Right cardiac atrium (tissue), 5 donors: ENCODE measurements at regions not wholly inside any gene's neighbourhood (a gene's known extent, or its start where the extent isn't known, plus 50 kb on each side); places are given as distances from the start of the nearest gene placed in this dataset.
"Not testable (repeated sequence)": the region's sequence is repeated elsewhere in the genome, so short reads cannot be mapped to it uniquely, and the experiment has no call there.

ENCODE experiments used
- ATAC-seq, 2 donors: fragments of 200-7000 bp; cut with Tn5 transposase; one replicate each; pipeline versions ENCODE4 v1.8.0 to v1.9.1; 2020; ENCODE audit warnings: moderate library complexity in 2 of 2, mild to moderate bottlenecking in 1 of 2
- DNase-seq, 3 donors: peaks; one replicate each; pipeline ENCODE4 v3.0.0-alpha.2; 2020
- H3K27ac ChIP-seq: one replicate; pipeline ENCODE4 v1.5.1; 2013; ENCODE audit warnings: mild to moderate bottlenecking, low read length, control low read depth, moderate library complexity
- H3K27me3 ChIP-seq: one replicate; pipeline ENCODE4 v1.6.1; 2013; ENCODE audit not compliant: control insufficient read depth, insufficient read depth
- H3K4me1 ChIP-seq: one replicate; pipeline ENCODE4 v1.6.1; 2013; ENCODE audit warnings: low read length; ENCODE audit not compliant: control insufficient read depth, insufficient read depth
- H3K4me3 ChIP-seq: one replicate; pipeline ENCODE4 v1.5.1; 2013; ENCODE audit warnings: low read length, control low read depth
- H3K9me3 ChIP-seq: one replicate; pipeline ENCODE4 v1.6.1; 2013; ENCODE audit warnings: low read length; ENCODE audit not compliant: control insufficient read depth
- WGBS: extraction: QIAGEN DNeasy Blood & Tissue Kit; methylation state at CpG from one replicate; pipeline ENCODE4 v1.1.7; 2013; 5-methylcytosine and 5-hydroxymethylcytosine counted together
- intact Hi-C, 4 donors: fragments of 100-400 bp; cut with DNase I; formaldehyde crosslinking; loops; one replicate each; pipeline versions ENCODE4 v1.11.0 to v1.14.0; 2022 to 2023
- donor health status: healthy with polysubstance abuse.
- donor health status: DM: no; HTN: yes; CAD: no.
- donor health status: DM: no; HTN: no; CAD: no.
- donor health status: DM: no; HTN: yes; CAD: no; lungs with severe emphysema.
- donor health status: DM: yes; HTN: yes; CAD: no.

- H3K27ac ChIP-seq, result no peak overlapping the region
- intact Hi-C loops, result no loop called here
- H3K4me3 ChIP-seq, result no peak overlapping the region
- no peaks in the 10 kb centered on the region for H3K4me1 ChIP-seq
- no peaks in the 10 kb centered on the region for H3K27me3 ChIP-seq
- no peaks in the 10 kb centered on the region for H3K9me3 ChIP-seq
- no peak for ATAC-seq
- DNase-seq, result no peak
- 77% methylated on average over 2 of the region's 2 CpGs for WGBS
Measured at GRCh38 chr1:233496993-233497392, 116.9 kb upstream of the KCNK1 start.

DNA sequence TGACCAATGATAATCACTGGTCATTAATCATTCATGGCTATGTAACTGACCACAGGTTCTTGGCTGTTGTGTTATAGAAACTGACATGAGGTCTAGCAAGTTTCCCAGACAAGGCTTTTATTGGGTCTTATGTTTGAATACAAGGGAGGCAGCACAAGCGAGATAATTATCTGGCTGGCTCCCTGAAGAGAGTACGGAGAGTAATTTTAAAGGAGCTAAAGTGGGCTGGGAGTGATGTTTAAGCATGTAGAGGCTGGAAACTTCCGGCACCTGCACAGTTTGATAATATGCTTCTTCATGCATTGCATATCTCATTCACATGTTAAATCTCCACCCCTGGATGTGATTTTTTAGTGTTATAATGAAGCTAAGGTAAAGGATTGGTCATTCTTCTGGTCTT, 116.2 kb upstream of the KCNK1 start:
- H3K4me3 ChIP-seq, result no peak overlapping the region
- H3K27ac ChIP-seq, result no peak overlapping the region
- DNase-seq, result no peak
- no peaks in the 10 kb centered on the region for H3K9me3 ChIP-seq
- H3K4me1 ChIP-seq, result no peaks in the 10 kb centered on the region
- ATAC-seq, result no peak
- no peaks in the 10 kb centered on the region for H3K27me3 ChIP-seq
- 75% methylated on average over 3 of the region's 3 CpGs for WGBS
- intact Hi-C loops, result no loop called here

GRCh38 chr1:233500106-233500505, 113.8 kb upstream of the KCNK1 start:
- Histone ChIP-seq H3K27me3 (no peaks in the 10 kb centered on the region), H3K9me3 (no peaks in the 10 kb centered on the region), H3K27ac (no peak overlapping the region), H3K4me3 (no peak overlapping the region), H3K4me1 (no peaks in the 10 kb centered on the region)
- intact Hi-C loops, result no loop called here
- DNase-seq (no peak), ATAC-seq (no peak)
- 61% methylated on average over 3 of the region's 3 CpGs for WGBS

DNA sequence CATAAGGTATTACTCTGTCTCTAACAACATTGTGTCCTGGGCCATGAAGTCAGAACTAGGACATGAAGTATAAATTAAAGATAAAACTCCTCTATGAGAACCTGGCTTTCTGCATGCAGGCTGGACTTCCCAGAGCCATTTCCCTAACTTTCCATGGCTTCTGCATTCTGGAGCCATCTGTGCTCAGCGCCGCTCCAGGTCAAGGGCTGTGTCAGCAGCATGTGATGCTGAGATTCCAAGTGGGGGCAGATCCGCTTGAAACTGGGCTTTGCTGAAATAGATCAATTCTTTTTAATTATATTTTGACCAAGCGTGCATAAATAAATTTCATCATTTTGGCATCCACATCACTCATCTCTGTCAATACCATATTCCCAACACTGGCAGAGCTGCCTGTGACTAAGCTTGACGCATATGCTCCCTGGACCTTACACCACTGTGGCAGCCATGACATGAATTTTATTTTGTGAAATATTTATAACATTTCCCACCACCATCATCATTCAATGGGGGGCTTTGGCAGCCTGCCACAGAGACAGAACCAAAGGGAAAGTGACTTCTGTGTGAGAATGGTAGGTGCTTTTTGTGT, 110.4 kb upstream of the KCNK1 start:
- H3K27me3 ChIP-seq, result no peaks in the 10 kb centered on the region
- no peaks in the 10 kb centered on the region for H3K9me3 ChIP-seq
- H3K27ac ChIP-seq, result no peak overlapping the region
- no peak overlapping the region for H3K4me3 ChIP-seq
- H3K4me1 ChIP-seq, result no peaks in the 10 kb centered on the region
- ATAC-seq (no peak), DNase-seq (no peak)
- WGBS, result 84% methylated on average over 5 of the region's 5 CpGs
- intact Hi-C loops, result no loop called here

GRCh38 chr1:233505130-233505529, 108.8 kb upstream of the KCNK1 start:
- intact Hi-C loops, result no loop called here
- Histone ChIP-seq H3K4me3 (no peak overlapping the region), H3K9me3 (no peaks in the 10 kb centered on the region), H3K4me1 (no peaks in the 10 kb centered on the region), H3K27ac (no peak overlapping the region), H3K27me3 (no peaks in the 10 kb centered on the region)
- DNase-seq, result no peak
- no peak for ATAC-seq

GRCh38 chr1:233505889-233506288, 108.0 kb upstream of the KCNK1 start:
- ATAC-seq, H3K27ac ChIP-seq, DNase-seq, intact Hi-C loops, H3K9me3 ChIP-seq, H3K4me1 ChIP-seq, H3K27me3 ChIP-seq, H3K4me3 ChIP-seq: not testable (repeated sequence)
- WGBS, result 85% methylated on average over 3 of the region's 3 CpGs

- ATAC-seq, result no peak
Measured at GRCh38 chr1:233509526-233509925, 104.4 kb upstream of the KCNK1 start.

DNA sequence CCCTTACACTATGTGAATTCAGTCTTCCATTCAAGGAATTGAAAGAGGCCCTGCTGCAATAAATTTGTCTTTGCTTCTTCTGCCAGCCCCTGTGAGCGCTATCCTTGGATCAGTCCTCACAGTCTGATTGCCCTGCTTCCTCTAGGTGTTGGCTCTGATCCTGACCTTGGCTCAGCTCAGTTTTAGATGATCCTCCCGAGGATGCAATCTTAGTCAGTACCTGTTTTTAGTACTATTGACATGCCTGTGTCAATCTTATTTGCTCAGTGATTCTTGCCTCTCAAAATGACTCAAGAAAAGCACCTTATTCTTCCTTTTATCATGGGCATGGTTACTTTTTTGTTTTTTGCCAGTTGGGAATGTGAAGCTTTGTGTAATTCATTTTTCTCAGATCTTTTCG, 101.4 kb upstream of the KCNK1 start:
- H3K27ac ChIP-seq, result no peak overlapping the region
- no peaks in the 10 kb centered on the region for H3K27me3 ChIP-seq
- intact Hi-C loops, result no loop called here
- H3K4me1 ChIP-seq, result no peaks in the 10 kb centered on the region
- no peaks in the 10 kb centered on the region for H3K9me3 ChIP-seq
- 69% methylated on average over 3 of the region's 3 CpGs for WGBS
- ATAC-seq (no peak), DNase-seq (no peak)
- no peak overlapping the region for H3K4me3 ChIP-seq

More at GRCh38 chr1:233509526-233509925, 104.4 kb upstream of the KCNK1 start:
- Histone ChIP-seq H3K4me1 (no peaks in the 10 kb centered on the region), H3K9me3 (no peaks in the 10 kb centered on the region), H3K27me3 (no peaks in the 10 kb centered on the region), H3K4me3 (no peak overlapping the region), H3K27ac (no peak overlapping the region)
- intact Hi-C loops, result no loop called here
- no peak for DNase-seq
- 60% methylated on average over 3 of the region's 3 CpGs for WGBS

GRCh38 chr1:233513431-233513830, 100.5 kb upstream of the KCNK1 start:
- H3K4me3 ChIP-seq, result no peak overlapping the region
- H3K4me1 ChIP-seq, result no peaks in the 10 kb centered on the region
- H3K27me3 ChIP-seq, result no peaks in the 10 kb centered on the region
- DNase-seq, result no peak
- intact Hi-C loops, result no loop called here
- no peaks in the 10 kb centered on the region for H3K9me3 ChIP-seq
- no peak for ATAC-seq
- H3K27ac ChIP-seq, result no peak overlapping the region

DNA sequence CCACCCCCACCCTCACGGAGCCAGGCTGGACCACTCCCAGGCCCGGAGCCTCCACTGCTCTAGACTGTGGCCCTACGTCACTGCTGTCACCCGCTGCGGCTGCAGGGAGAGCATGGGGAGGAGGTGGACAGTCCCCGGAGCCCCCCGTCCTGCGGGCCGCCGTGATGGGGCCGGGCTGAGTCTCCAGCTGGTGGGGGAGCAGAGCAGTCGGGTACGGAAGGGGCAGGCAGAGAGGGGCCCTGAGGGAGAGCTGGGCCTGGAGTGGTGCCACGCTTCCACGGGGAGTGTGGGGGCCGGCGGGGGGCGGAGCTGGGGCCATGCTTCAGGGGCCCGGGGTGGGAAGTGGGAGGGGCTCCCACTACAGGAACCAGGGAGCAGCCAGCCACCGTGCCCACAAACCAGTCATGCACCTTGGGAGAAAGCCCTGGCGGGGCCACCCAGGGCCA, 98.9 kb upstream of the KCNK1 start:
- ATAC-seq (peak; percentile 21 to 33), DNase-seq (peak in 1 of 3 donors; percentile 46)
- 88% methylated on average over 21 of the region's 21 CpGs for WGBS
- Histone ChIP-seq H3K9me3 (no peaks in the 10 kb centered on the region), H3K27ac (no peak overlapping the region), H3K27me3 (no peaks in the 10 kb centered on the region), H3K4me1 (no peaks in the 10 kb centered on the region), H3K4me3 (no peak overlapping the region)
- intact Hi-C loops, result no loop called here

DNA sequence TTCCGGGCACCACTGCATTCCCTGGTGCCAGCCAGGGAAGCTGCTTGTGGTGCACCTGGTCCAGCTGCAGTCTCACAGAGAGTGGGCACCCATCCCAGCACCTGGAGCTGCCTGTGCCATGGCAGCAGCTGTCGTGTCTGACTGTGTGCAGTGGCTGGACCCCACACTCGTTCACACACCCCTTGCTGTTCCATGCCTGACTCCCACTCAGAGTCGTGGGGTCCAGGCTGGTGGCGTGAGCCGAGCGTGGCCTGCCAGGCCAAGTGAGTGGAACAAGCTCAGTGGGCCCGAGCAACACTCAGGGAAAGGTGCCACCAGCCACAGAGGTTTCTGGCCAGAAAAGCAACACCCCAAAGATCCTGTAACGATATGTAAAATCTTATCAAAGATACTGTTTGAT, 97.2 kb upstream of the KCNK1 start:
- no peak for DNase-seq
- H3K27me3 ChIP-seq, result no peaks in the 10 kb centered on the region
- intact Hi-C loops, result no loop called here
- H3K27ac ChIP-seq, result no peak overlapping the region
- 87% methylated on average over 9 of the region's 9 CpGs for WGBS
- no peak overlapping the region for H3K4me3 ChIP-seq
- H3K4me1 ChIP-seq, result no peaks in the 10 kb centered on the region
- H3K9me3 ChIP-seq, result no peaks in the 10 kb centered on the region
- ATAC-seq, result no peak

GRCh38 chr1:233518344-233518743, 95.6 kb upstream of the KCNK1 start:
- H3K27ac ChIP-seq, result no peak overlapping the region
- intact Hi-C loops, result no loop called here
- no peaks in the 10 kb centered on the region for H3K27me3 ChIP-seq
- WGBS, result 62% methylated on average over 3 of the region's 3 CpGs
- H3K4me1 ChIP-seq, result no peaks in the 10 kb centered on the region
- ATAC-seq (no peak), DNase-seq (no peak)
- no peak overlapping the region for H3K4me3 ChIP-seq
- H3K9me3 ChIP-seq, result no peaks in the 10 kb centered on the region
